ELF-1 (cell line): ENCODE measurements at regions not wholly inside any gene's neighbourhood (a gene's known extent, or its start where the extent isn't known, plus 50 kb on each side); places are given as distances from the start of the nearest gene placed in this dataset.
"Not testable (repeated sequence)": the region's sequence is repeated elsewhere in the genome, so short reads cannot be mapped to it uniquely, and the experiment has no call there.

ENCODE experiments used
- DNase-seq: peaks from one replicate; pipeline ENCODE4 v3.0.0-alpha.2; 2016; ENCODE audit warnings: low read depth, low spot score

- no peak for DNase-seq
Measured at GRCh38 chr2:82826437-82826836, 1632.6 kb downstream of the SUCLG1 start.

DNA sequence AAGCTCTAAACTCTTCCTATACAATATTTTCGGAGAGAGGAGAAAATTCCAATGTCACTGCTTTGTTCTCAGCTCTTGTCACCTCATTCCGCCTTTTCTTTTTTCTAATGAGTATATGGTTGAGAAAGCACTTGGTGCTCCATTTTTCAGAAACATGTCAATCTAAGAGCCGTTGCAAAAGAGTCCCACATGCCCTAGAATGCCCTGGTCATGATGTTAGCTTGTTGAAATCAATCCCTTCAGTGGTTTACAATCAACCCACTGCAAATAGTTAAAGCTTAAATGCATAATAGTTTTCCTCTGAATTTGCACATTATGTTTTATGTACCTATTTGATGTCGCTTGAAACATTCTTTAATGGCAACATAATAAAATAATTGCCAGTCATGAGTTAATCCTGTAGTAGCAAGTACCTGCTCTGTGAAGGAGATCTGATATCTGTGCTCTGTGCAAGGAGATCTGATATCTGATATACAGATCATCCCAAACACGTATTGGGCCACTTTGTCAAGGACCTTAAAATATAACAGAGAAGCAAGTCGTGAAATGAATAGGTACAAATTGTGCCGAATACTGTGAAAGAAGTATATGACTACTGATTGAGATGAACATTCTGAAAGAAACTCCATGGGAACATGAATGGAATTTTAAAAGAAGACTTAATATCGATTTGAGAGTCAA, 1633.5 kb downstream of the SUCLG1 start:
- DNase-seq = no peak

DNA sequence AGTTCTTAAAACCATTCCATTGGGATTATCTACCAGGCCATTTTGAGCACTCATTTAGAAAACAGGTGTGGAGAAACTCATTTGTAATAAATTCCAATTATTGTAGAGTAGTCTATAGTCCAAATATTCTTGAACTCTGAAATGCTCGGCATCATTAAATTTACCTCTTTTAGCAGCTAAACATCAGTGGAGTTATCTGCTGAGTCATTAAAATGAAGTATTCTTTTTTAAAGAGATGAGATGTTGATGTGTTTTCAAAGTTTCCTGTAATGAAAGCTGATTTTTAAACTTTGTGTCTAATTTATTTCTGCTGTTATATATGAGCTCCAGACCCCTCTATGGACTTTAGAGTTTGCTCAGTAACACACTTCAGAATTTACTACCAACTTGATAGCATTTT, 1635.2 kb downstream of the SUCLG1 start:
- DNase-seq = no peak

- DNase-seq = no peak
Measured at GRCh38 chr2:82819951-82820350, 1639.1 kb downstream of the SUCLG1 start.

GRCh38 chr2:82814146-82814545, 1644.9 kb downstream of the SUCLG1 start:
- no peak for DNase-seq

GRCh38 chr2:82811946-82812345, 1647.1 kb downstream of the SUCLG1 start:
- no peak for DNase-seq

GRCh38 chr2:82803307-82803706, 1655.8 kb downstream of the SUCLG1 start:
- no peak for DNase-seq

DNA sequence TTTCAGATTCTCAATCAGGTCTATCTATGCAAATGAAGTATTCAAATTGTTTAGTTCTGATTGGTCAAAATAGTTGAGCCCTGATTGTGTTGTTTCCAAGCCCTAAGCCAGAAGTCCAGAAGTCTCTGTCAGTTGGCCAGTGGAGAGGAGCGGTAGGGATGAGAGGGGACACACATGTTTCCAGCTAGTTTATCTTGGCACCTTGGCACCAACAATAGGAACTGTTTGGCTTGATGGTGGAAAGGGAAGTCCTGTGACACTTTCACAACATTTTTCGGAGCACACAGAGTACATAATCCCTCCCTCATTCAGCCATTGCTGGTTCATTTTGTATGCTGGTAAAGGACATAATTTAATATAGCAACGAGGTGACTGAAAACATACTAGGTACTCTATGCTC, 1661.6 kb downstream of the SUCLG1 start:
- DNase-seq = no peak

DNA sequence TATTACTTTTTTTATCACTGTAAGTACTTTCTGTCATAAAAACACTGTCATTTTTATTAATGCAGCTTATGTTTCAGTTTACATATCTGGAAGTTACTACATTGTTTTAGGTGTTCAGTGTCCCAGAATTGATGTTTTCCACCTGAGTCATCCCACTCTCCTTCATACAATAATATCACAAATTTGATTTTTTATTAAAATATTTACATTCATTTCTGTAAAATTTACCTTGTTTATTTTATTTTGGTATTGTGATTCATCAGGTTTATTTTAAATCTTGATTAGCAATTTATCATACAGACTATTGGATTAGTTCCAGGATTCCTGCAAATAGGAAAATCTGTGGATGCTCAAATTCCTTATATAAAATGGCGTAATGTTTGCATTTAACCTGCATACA, 1662.9 kb downstream of the SUCLG1 start:
- DNase-seq = no peak

GRCh38 chr2:82795446-82795845, 1663.6 kb downstream of the SUCLG1 start:
- no peak for DNase-seq

DNA sequence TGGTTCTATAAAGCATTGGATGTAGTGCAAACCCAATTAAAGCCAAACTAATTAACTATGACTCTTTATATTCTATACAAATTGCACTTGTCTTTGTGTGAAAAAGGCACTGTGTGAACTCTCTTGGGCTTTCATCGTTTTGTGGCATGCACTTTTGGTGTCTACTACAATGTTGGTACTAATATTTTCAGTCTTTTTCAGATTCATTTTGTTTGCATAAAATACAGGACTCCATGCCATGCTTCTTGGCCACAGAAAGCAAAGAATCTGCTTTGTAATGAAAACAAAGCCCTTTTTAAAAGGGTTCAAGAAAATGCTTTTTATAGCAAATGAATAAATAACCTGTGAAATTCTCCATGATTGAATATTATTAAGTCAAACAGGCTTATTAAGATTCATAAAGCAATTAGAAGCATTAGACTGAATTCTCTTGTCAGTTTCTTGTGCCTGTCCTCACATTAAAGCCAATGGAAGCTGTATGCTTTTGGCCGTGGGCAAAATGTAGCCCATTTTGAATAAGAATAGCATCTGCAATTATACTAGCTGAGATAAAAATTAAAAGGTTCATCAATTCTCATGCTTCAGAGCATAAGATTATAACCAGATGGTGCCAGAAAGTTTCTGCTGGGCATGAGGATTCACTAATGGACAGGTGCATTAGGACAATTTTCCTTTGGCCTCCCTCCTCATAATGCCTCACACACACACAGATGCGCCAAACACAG, 1665.2 kb downstream of the SUCLG1 start:
- no peak for DNase-seq

- no peak for DNase-seq
Measured at GRCh38 chr2:82792316-82792715, 1666.8 kb downstream of the SUCLG1 start.

DNA sequence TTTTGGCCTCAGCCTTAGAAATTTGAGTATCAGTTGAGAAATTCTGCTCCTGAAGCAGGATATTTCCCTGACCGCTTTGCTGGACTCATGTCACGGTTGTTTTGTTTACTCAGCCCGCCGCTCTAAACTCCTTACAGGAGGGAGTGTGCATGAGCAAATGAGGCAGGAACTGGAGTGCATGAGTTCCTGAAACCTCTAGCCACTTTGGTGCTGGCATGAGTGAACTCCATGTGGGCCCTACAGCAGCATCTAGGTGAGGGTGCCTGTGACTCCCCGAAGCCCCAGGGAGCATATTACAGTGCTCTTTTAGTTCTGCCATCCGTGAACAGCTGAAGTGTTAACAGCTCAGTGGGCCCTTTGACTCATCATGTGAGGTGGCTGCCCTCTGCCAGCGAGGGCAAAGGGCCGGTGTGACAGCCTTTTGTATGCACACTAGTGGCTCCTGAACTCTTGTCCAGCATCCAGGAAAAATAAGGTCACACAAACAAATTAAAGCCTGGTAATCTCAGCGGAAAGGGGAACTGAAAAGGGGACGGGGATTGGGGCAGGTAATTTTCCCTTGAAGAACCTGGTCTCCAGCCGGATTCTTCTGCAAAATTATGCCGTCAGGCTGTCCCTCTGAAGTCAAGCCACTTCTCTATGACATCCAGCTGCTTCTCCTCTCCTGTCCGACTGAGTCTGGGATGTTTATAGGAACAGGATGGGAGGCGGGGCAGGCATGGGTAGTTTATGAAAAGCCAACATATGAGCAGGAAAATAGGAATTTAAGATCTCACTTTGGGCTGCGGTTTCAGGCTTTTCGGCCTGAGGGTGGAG, 1668.7 kb downstream of the SUCLG1 start:
- DNase-seq = no peak

DNA sequence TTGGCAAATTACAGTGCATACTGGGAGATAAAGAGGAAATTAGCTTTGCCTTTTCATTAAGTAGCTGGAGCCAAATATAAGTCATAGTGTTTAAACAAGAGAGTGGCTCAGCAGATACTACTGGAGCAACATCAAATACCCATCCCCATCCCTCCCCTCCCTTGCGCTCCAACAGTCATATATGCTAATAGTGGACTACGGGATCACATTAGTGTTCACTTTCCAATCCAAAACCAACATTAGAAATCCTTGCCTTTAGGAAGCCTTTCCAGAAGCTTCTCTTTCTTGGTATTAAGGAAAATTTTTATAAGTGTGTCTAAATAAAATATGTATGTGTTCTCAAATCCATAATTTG, 1669.3 kb downstream of the SUCLG1 start:
- no peak for DNase-seq

- no peak for DNase-seq
Measured at GRCh38 chr2:82781176-82781915, 1677.7 kb downstream of the SUCLG1 start.

DNA sequence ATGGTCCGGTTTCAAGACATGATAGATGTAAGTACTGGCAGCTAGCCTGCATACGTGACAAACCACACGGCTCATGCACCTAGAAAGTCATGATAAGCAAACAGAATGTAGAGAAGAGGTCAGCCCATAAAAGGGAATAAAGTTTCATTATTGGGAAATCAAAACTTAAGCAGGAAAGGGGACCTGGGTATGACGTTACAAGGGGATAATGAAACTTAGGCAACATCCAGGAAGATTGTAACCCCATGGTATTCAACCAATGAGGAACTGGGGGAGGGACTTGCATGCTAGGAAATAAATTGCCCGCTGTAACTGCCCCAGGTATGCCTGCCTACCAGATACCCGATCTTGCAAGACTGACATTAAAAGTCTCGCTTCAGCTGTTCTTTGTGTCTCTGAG, 1679.0 kb downstream of the SUCLG1 start:
- DNase-seq = no peak

DNA sequence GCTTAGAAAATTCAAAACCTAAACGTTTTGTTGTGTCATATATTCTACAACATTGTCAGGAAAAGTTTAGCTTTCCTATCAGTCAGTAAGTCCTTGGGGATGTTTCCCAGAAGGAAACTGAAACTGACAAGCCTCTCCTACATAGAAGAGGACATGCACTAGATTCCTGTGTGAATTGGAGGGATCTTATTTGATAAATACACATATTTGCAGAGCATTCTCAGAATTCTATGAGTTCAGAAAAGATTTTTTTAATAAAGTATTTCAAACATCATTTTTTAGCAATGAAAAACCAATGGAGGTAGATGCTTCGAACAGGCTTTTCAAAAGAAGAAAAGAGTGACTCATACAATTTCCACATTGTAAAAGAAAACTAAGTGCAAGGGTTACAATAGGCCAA, 1706.7 kb downstream of the SUCLG1 start:
- no peak for DNase-seq

- no peak for DNase-seq
Measured at GRCh38 chr2:82748653-82749052, 1710.4 kb downstream of the SUCLG1 start.

- DNase-seq = no peak
Measured at GRCh38 chr2:82740527-82740926, 1718.6 kb downstream of the SUCLG1 start.

GRCh38 chr2:82737965-82738364, 1721.1 kb downstream of the SUCLG1 start:
- not testable (repeated sequence) for DNase-seq

DNA sequence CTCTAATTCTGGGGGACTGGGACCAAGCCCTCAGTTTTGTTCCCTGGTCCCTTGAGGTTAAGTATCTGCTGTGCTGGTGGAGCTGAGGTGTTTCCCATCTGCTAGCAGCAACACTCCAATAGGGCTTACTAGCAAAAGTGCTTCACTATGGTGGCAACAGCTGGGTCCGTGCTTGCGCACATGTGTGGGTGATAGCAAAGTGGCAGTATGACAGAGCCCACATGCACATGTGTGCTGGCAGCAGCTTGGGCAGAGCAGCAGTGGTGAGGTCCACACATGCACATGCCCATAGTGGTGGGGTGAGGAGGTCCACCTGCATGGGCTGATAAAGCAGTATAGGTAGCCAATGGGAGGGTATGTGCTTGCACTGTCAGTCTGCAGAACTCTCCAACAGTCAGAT, 1723.7 kb downstream of the SUCLG1 start:
- DNase-seq = no peak

DNA sequence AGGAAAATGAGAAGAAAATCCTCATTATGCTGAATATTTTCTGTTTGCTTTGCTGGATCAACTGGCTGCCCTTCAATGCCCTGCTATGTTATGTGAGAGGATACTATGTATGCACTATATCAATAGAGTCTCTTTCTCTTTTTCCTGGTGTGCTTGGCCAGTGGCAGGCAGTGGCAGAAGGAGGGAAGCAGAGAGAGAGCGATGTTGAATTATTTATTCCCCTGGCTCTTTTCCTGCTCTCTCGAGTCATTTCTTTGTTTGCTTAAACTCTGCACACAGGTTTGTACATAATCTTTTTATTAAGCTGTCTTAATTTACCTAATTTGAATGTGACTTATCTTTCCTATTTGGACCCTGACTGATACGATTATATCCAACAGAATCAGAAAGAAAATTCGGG, 1727.3 kb downstream of the SUCLG1 start:
- DNase-seq = no peak
